ENCODE measurements at regions not wholly inside any gene's neighbourhood (a gene's known extent, or its start where the extent isn't known, plus 50 kb on each side); places are given as distances from the start of the nearest gene placed in this dataset.

GRCh38 chr5:107170620-107171019 lies 500.1 kb downstream of the EFNA5 start:
- Histone ChIP-seq H3K27me3 (ENCODE audit: control insufficient read depth, insufficient read depth) (no peaks in the 10 kb centered on the region), H3K27ac (ENCODE audit: low read length) (no peak overlapping the region), H3K4me3 (ENCODE audit: low read length) (no peak overlapping the region), H3K9me3 (ENCODE audit: control insufficient read depth, low read length) (no peaks in the 10 kb centered on the region), H3K4me1 (ENCODE audit: control insufficient read depth, insufficient read depth, low read length) (no peaks in the 10 kb centered on the region)
- WGBS, result 91% methylated on average over 3 of the region's 3 CpGs
- DNase-seq, result no peak
- intact Hi-C loops (cut with DNase I), result no loop called here
- ATAC-seq, result no peak

- ATAC-seq, result no peak
- no peaks in the 10 kb centered on the region for H3K4me1 ChIP-seq (ENCODE audit: control insufficient read depth, insufficient read depth, low read length)
- intact Hi-C loops (cut with DNase I), result no loop called here
- H3K4me3 ChIP-seq (ENCODE audit: low read length), result no peak overlapping the region
- DNase-seq, result no peak
- no peak overlapping the region for H3K27ac ChIP-seq (ENCODE audit: low read length)
- H3K27me3 ChIP-seq (ENCODE audit: control insufficient read depth, insufficient read depth), result no peaks in the 10 kb centered on the region
- WGBS, result 50% methylated on average over 3 of the region's 3 CpGs
- no peaks in the 10 kb centered on the region for H3K9me3 ChIP-seq (ENCODE audit: control insufficient read depth, low read length)
Observed at GRCh38 chr5:107169867-107170266, 500.9 kb downstream of the EFNA5 start.

- ATAC-seq (no peak), DNase-seq (no peak)
- intact Hi-C loops (cut with DNase I), result no loop called here
- Histone ChIP-seq H3K27ac (ENCODE audit: low read length) (no peak overlapping the region), H3K4me1 (ENCODE audit: control insufficient read depth, insufficient read depth, low read length) (no peaks in the 10 kb centered on the region), H3K27me3 (ENCODE audit: control insufficient read depth, insufficient read depth) (no peaks in the 10 kb centered on the region), H3K4me3 (ENCODE audit: low read length) (no peak overlapping the region), H3K9me3 (ENCODE audit: control insufficient read depth, low read length) (no peaks in the 10 kb centered on the region)
- 69% methylated on average over 8 of the region's 8 CpGs for WGBS
Observed at GRCh38 chr5:107168848-107169752, 501.6 kb downstream of the EFNA5 start.

GRCh38 chr5:107168086-107168485 lies 502.7 kb downstream of the EFNA5 start:
- H3K27ac ChIP-seq (ENCODE audit: low read length), result no peak overlapping the region
- H3K9me3 ChIP-seq (ENCODE audit: control insufficient read depth, low read length), result no peaks in the 10 kb centered on the region
- no peak overlapping the region for H3K4me3 ChIP-seq (ENCODE audit: low read length)
- ATAC-seq, result no peak
- H3K4me1 ChIP-seq (ENCODE audit: control insufficient read depth, insufficient read depth, low read length), result no peaks in the 10 kb centered on the region
- intact Hi-C loops (cut with DNase I), result no loop called here
- WGBS, result 62% methylated on average over 1 of the region's 1 CpG
- H3K27me3 ChIP-seq (ENCODE audit: control insufficient read depth, insufficient read depth), result no peaks in the 10 kb centered on the region
- no peak for DNase-seq

GRCh38 chr5:107165296-107165695 lies 505.4 kb downstream of the EFNA5 start:
- 45% methylated on average over 2 of the region's 2 CpGs for WGBS
- intact Hi-C loops (cut with DNase I), result no loop called here
- no peak for ATAC-seq
- Histone ChIP-seq H3K4me3 (ENCODE audit: low read length) (no peak overlapping the region), H3K27ac (ENCODE audit: low read length) (no peak overlapping the region), H3K27me3 (ENCODE audit: control insufficient read depth, insufficient read depth) (no peaks in the 10 kb centered on the region), H3K9me3 (ENCODE audit: control insufficient read depth, low read length) (no peaks in the 10 kb centered on the region), H3K4me1 (ENCODE audit: control insufficient read depth, insufficient read depth, low read length) (no peaks in the 10 kb centered on the region)
- no peak for DNase-seq

- DNase-seq, result no peak
- WGBS, result 95% methylated on average over 5 of the region's 5 CpGs
- no peak for ATAC-seq
- no peaks in the 10 kb centered on the region for H3K9me3 ChIP-seq (ENCODE audit: control insufficient read depth, low read length)
- H3K4me3 ChIP-seq (ENCODE audit: low read length), result no peak overlapping the region
- no peaks in the 10 kb centered on the region for H3K4me1 ChIP-seq (ENCODE audit: control insufficient read depth, insufficient read depth, low read length)
- intact Hi-C loops (cut with DNase I), result no loop called here
- no peak overlapping the region for H3K27ac ChIP-seq (ENCODE audit: low read length)
- H3K27me3 ChIP-seq (ENCODE audit: control insufficient read depth, insufficient read depth), result no peaks in the 10 kb centered on the region
Observed at GRCh38 chr5:107157809-107158208, 512.9 kb downstream of the EFNA5 start.

GRCh38 chr5:107155707-107156106 lies 515.0 kb downstream of the EFNA5 start:
- DNase-seq (no peak), ATAC-seq (no peak)
- no peak overlapping the region for H3K27ac ChIP-seq (ENCODE audit: low read length)
- H3K27me3 ChIP-seq (ENCODE audit: control insufficient read depth, insufficient read depth), result no peaks in the 10 kb centered on the region
- 68% methylated on average over 4 of the region's 4 CpGs for WGBS
- H3K4me1 ChIP-seq (ENCODE audit: control insufficient read depth, insufficient read depth, low read length), result no peaks in the 10 kb centered on the region
- H3K4me3 ChIP-seq (ENCODE audit: low read length), result no peak overlapping the region
- no peaks in the 10 kb centered on the region for H3K9me3 ChIP-seq (ENCODE audit: control insufficient read depth, low read length)
- intact Hi-C loops (cut with DNase I), result no loop called here

- H3K4me1 ChIP-seq (ENCODE audit: control insufficient read depth, insufficient read depth, low read length), result no peaks in the 10 kb centered on the region
- H3K4me3 ChIP-seq (ENCODE audit: low read length), result no peak overlapping the region
- no peaks in the 10 kb centered on the region for H3K9me3 ChIP-seq (ENCODE audit: control insufficient read depth, low read length)
- no peak for ATAC-seq
- WGBS, result 94% methylated on average over 6 of the region's 6 CpGs
- intact Hi-C loops (cut with DNase I), result no loop called here
- H3K27me3 ChIP-seq (ENCODE audit: control insufficient read depth, insufficient read depth), result no peaks in the 10 kb centered on the region
- DNase-seq, result no peak
- no peak overlapping the region for H3K27ac ChIP-seq (ENCODE audit: low read length)
Observed at GRCh38 chr5:107154593-107154992, 516.1 kb downstream of the EFNA5 start.

GRCh38 chr5:107153283-107153682 lies 517.5 kb downstream of the EFNA5 start:
- ATAC-seq, result no peak
- H3K4me3 ChIP-seq (ENCODE audit: low read length), result no peak overlapping the region

GRCh38 chr5:107149243-107150005 lies 521.3 kb downstream of the EFNA5 start:
- ATAC-seq (no peak), DNase-seq (no peak)
- no peak overlapping the region for H3K27ac ChIP-seq (ENCODE audit: low read length)
- no peaks in the 10 kb centered on the region for H3K9me3 ChIP-seq (ENCODE audit: control insufficient read depth, low read length)
- no peaks in the 10 kb centered on the region for H3K27me3 ChIP-seq (ENCODE audit: control insufficient read depth, insufficient read depth)
- H3K4me3 ChIP-seq (ENCODE audit: low read length), result no peak overlapping the region
- intact Hi-C loops (cut with DNase I), result no loop called here
- WGBS, result 39% methylated on average over 3 of the region's 3 CpGs
- no peaks in the 10 kb centered on the region for H3K4me1 ChIP-seq (ENCODE audit: control insufficient read depth, insufficient read depth, low read length)

More at GRCh38 chr5:107153283-107153682, 517.5 kb downstream of the EFNA5 start:
- no peak overlapping the region for H3K27ac ChIP-seq (ENCODE audit: low read length)
- WGBS, result 52% methylated on average over 2 of the region's 2 CpGs
- no peaks in the 10 kb centered on the region for H3K4me1 ChIP-seq (ENCODE audit: control insufficient read depth, insufficient read depth, low read length)
- intact Hi-C loops (cut with DNase I), result no loop called here
- no peak for DNase-seq
- no peaks in the 10 kb centered on the region for H3K27me3 ChIP-seq (ENCODE audit: control insufficient read depth, insufficient read depth)
- no peaks in the 10 kb centered on the region for H3K9me3 ChIP-seq (ENCODE audit: control insufficient read depth, low read length)

- no peak overlapping the region for H3K27ac ChIP-seq (ENCODE audit: low read length)
- no peaks in the 10 kb centered on the region for H3K9me3 ChIP-seq (ENCODE audit: control insufficient read depth, low read length)
- no peak overlapping the region for H3K4me3 ChIP-seq (ENCODE audit: low read length)
- ATAC-seq (no peak), DNase-seq (no peak)
- H3K27me3 ChIP-seq (ENCODE audit: control insufficient read depth, insufficient read depth), result no peaks in the 10 kb centered on the region
- no peaks in the 10 kb centered on the region for H3K4me1 ChIP-seq (ENCODE audit: control insufficient read depth, insufficient read depth, low read length)
- 73% methylated on average over 1 of the region's 1 CpG for WGBS
- intact Hi-C loops (cut with DNase I), result no loop called here
Observed at GRCh38 chr5:107147589-107147988, 523.1 kb downstream of the EFNA5 start.

All from right cardiac atrium (tissue), 5 donors.